ENCODE measurements at regions not wholly inside any gene's neighbourhood (a gene's known extent, or its start where the extent isn't known, plus 50 kb on each side); places are given as distances from the start of the nearest gene placed in this dataset.

- TF ChIP-seq EZH2 (IDR thresholded peaks at IDR 0.05; ENCODE audit: borderline replicate concordance, low read depth, low read length, severe bottlenecking) (no peak), CTCF (IDR thresholded peaks at IDR 0.05; ENCODE audit: borderline replicate concordance, extremely low read depth, low read length, poor library complexity, severe bottlenecking) (no peak)
These were observed 53.8 kb upstream of the PCBD1 start for GRCh38 chr10:70942125-70942524.
